GM12864 (cell line): ENCODE measurements at regions not wholly inside any gene's neighbourhood (a gene's known extent, or its start where the extent isn't known, plus 50 kb on each side); places are given as distances from the start of the nearest gene placed in this dataset.

Experiments used
- DNase-seq: peaks from one replicate; pipeline ENCODE4 v3.0.0-alpha.2; 2011; ENCODE audit warnings: low read depth
- H3K4me3 ChIP-seq: 2 replicates; pipeline ENCODE4 v1.5.1; 2011; ENCODE audit warnings: mild to moderate bottlenecking, low read depth, low read length, control low read depth
- TF ChIP-seq, protein P1 (sequence below): IDR thresholded peaks from 2 replicates; pipeline ENCODE4 v1.5.1; 2011; ENCODE audit warnings: low read depth, mild to moderate bottlenecking, moderate library complexity, low read length, control low read depth, inconsistent platforms; ENCODE audit errors: missing control alignments

DNA sequence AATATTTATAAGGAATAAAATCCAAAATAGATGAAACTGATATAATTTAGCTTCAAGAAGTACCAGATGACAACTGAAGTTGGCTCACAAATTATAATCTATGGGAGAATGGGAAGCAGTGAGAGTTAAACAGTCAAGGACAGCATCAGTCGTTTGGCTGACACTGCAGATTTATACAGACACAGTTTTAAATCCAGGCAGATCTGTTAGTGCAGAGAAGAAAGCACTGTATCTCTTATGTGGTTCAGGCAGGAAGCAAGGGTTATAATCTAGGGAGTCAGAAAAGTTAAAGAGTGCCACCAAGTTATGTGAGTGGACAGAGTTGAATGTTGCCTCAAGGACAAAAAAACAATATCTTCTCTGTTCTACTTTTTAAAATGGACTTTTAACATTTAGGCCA is 880.2 kb downstream of the TSN start:
- DNase-seq, result no peak
- no peak overlapping the region for H3K4me3 ChIP-seq
- TF ChIP-seq, protein P1, sequence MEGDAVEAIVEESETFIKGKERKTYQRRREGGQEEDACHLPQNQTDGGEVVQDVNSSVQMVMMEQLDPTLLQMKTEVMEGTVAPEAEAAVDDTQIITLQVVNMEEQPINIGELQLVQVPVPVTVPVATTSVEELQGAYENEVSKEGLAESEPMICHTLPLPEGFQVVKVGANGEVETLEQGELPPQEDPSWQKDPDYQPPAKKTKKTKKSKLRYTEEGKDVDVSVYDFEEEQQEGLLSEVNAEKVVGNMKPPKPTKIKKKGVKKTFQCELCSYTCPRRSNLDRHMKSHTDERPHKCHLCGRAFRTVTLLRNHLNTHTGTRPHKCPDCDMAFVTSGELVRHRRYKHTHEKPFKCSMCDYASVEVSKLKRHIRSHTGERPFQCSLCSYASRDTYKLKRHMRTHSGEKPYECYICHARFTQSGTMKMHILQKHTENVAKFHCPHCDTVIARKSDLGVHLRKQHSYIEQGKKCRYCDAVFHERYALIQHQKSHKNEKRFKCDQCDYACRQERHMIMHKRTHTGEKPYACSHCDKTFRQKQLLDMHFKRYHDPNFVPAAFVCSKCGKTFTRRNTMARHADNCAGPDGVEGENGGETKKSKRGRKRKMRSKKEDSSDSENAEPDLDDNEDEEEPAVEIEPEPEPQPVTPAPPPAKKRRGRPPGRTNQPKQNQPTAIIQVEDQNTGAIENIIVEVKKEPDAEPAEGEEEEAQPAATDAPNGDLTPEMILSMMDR, result no peak

DNA sequence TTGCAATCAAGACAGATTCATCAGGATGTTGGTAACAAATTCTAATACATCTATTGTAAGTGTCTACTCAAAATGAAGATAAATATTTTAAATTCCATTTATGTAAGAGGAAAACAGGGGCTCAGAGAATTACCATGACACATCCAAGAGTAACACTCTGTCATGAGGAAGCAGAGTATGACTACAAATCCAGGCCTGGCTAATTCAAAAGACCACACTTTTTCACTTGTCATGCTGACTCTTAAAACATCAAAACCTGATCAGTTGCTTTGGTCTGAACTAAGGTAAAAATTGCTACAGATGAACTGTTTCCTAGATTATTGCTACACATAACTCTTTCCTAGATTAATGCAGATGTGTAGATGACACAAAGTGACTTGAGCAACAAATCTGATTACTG is 880.6 kb downstream of the TSN start:
- TF ChIP-seq, protein P1, result no peak
- H3K4me3 ChIP-seq, result no peak overlapping the region
- DNase-seq, result no peak

DNA sequence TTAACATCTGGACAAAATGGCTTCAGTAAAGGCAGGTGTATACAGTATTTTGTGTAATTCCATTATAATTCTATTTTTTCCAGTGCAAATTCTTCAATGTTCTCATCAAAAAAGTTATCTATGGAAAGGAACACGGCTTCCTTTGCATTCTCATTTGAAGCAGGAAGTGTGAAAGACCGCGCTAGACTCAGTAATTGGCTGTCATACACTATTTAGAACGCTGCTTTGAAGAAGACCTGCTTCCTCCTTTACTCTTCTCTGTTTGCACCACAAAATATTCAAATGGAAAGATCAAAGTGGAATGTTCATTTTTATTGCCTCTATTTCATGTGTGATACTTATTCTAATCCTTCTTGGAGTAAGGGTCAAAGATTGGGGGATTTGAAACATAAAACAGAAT is 883.7 kb downstream of the TSN start:
- DNase-seq, result no peak
- TF ChIP-seq, protein P1, result no peak
- H3K4me3 ChIP-seq, result no peak overlapping the region

DNA sequence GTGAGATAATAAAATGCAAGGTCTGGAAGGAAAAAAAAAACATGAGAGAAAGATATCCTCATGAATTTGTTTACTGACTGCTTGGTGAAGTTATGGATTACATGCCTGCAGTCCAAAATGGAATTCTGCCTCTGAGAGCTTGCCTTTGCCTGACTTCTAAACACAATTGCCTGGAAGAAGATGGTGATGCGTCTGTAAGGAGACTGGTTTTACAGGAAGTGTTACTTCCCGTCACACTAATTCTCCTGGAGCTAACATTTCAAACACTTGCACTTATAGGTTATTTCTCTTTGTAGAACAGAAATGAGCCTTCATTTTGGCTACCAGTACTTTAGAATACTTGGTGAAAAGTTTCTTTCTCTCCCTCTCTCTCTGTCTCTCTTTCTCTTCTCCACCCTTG is 884.3 kb downstream of the TSN start:
- TF ChIP-seq, protein P1, result no peak
- H3K4me3 ChIP-seq, result no peak overlapping the region
- DNase-seq, result no peak

DNA sequence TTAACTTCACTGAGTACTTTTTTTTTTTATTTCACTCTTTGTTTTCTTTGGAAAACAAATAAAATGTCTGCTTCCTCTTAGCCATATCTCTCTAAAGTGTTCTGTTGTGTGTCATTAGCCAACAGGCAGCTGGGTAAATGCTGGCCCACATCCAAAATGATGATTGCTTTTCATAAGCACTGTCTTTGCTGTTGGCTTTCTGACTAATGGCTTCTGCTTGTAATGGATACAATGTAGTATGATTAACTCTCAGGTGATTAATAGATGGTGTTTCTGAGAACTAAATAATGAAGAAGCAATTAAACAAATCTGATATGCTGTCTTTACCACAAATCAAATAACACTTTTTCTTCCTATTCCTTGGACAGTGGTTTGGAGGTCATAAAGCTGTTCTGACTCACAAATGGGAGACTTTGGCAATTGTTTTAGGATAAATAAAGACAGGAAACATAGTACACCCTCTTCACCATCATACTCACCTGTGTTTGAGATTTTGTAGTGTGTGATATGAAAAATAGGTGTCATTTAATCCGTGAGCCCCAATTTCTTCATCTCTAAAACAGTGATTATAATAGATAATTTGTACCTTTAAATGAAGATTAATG is 888.4 kb downstream of the TSN start:
- TF ChIP-seq, protein P1, result no peak
- DNase-seq, result no peak
- H3K4me3 ChIP-seq, result no peak overlapping the region

DNA sequence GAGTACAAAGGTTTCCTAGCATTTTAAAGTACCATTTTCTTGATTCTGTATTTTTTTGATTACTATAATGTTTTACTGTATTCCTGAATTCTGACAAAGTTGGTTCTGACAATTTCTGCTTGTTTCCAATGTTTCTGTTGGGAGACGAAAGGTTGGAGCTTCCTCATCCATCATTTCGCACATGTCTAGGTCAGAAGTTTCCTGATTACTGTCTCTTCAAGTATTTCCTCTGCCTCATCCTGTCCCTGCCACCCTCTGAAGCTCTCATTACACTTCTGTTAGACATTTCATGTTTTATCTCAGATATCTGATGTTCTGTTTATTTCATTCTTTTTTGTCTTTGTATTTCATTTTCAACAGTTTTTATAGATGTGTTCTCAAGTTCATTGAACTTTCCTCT is 895.8 kb downstream of the TSN start:
- DNase-seq, result no peak
- TF ChIP-seq, protein P1, result no peak
- H3K4me3 ChIP-seq, result no peak overlapping the region

DNA sequence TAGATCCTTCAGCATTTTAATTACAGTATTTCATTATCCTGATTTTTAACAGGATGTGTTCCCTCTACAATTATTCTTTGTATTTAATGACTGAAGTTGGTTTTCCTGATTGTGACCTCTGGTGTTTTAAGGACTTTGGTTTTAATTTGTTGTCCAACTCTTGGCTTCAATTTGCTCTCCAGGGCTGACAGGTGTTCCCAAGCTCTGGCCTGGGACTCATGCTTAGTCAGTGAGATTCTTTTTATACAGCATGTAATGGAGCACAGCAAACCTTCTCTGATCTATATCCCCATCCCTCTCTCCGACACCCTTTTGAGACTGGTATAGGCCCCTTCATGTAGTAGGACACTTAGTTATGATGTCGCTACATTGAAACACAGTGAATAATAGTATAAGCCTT is 896.3 kb downstream of the TSN start:
- no peak for DNase-seq
- TF ChIP-seq, protein P1, result no peak

More for the DNA sequence above, 896.3 kb downstream of the TSN start:
- H3K4me3 ChIP-seq, result no peak overlapping the region
